GM12864 (cell line): ENCODE measurements at regions not wholly inside any gene's neighbourhood (a gene's known extent, or its start where the extent isn't known, plus 50 kb on each side); places are given as distances from the start of the nearest gene placed in this dataset.

Source experiments
- DNase-seq: peaks from one replicate; pipeline ENCODE4 v3.0.0-alpha.2; 2011; ENCODE audit warnings: low read depth
- H3K4me3 ChIP-seq: 2 replicates; pipeline ENCODE4 v1.5.1; 2011; ENCODE audit warnings: mild to moderate bottlenecking, low read depth, low read length, control low read depth
- TF ChIP-seq, protein P1 (sequence below): IDR thresholded peaks from 2 replicates; pipeline ENCODE4 v1.5.1; 2011; ENCODE audit warnings: low read depth, mild to moderate bottlenecking, moderate library complexity, low read length, control low read depth, inconsistent platforms; ENCODE audit errors: missing control alignments

DNA sequence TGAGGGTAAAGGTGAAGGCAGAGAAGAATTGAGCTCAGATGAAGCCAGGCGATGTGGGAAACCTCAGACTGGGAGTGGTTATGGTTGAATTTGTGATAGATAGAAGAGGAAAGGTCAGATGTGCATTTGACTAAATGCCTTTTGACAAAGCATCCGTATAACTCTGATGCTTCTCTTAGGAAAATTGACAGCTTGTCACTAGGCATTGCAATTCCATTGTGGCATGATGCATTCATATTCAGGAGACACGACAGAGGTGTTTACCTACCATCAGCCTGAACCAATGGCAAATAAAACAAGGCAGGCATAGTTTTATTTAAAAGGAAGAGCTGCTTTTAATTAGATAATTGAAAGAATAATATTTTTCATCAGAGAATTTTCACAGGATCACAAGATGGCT lies 325.1 kb upstream of the IGFBP7 start:
- no peak overlapping the region for H3K4me3 ChIP-seq
- TF ChIP-seq, protein P1, sequence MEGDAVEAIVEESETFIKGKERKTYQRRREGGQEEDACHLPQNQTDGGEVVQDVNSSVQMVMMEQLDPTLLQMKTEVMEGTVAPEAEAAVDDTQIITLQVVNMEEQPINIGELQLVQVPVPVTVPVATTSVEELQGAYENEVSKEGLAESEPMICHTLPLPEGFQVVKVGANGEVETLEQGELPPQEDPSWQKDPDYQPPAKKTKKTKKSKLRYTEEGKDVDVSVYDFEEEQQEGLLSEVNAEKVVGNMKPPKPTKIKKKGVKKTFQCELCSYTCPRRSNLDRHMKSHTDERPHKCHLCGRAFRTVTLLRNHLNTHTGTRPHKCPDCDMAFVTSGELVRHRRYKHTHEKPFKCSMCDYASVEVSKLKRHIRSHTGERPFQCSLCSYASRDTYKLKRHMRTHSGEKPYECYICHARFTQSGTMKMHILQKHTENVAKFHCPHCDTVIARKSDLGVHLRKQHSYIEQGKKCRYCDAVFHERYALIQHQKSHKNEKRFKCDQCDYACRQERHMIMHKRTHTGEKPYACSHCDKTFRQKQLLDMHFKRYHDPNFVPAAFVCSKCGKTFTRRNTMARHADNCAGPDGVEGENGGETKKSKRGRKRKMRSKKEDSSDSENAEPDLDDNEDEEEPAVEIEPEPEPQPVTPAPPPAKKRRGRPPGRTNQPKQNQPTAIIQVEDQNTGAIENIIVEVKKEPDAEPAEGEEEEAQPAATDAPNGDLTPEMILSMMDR = no peak
- DNase-seq = no peak

DNA sequence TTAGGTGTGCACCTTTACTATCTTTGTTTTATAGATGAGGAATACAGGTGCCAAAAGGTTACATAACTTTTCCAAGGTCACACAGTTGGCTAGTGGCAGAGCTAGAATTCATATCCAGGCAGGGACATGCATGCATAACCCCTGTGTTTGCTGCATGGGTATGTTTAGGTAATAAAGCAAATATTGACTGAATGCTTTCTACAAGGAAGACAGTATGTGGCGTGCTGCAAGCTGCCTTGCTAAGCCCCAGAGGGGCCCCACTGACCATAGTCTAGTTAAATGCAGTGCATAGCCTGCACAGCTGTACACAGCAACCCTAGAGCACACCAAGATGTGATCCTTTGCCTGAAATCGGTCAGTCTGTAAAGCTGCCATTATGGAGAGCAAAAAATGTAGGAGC lies 320.5 kb upstream of the IGFBP7 start:
- no peak overlapping the region for H3K4me3 ChIP-seq
- no peak for DNase-seq
- TF ChIP-seq, protein P1 = no peak

DNA sequence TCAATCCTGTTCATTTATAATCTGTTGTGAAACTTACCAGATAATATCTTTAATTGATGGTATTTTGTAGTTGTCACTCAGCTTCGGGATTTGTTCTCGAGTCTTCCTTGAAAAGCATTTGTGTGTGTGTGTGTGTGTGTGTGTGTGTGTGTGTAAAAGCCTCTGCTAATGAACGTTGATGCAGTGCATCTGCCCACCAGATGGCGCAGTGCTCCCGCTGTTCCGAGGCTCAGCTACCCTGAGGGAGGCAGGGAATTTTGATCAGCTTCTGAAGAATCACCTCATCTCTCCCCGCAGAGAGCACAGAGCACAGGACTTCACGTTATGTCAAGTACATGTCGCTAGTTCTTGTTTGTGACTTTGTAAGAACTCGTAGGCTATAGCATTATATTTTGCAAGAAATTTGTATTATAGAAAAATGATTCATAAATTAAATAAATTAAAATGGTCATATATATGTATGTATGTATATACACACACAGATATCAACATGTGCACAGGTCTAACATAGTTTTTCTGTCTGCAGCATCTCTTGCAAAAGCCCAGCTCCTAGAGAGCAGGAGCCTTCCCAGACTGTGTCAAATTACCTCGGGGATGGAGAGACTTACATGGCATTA lies 316.7 kb upstream of the IGFBP7 start:
- H3K4me3 ChIP-seq = no peak overlapping the region
- TF ChIP-seq, protein P1 = peak; percentile 76
- peak; percentile 26 for DNase-seq

DNA sequence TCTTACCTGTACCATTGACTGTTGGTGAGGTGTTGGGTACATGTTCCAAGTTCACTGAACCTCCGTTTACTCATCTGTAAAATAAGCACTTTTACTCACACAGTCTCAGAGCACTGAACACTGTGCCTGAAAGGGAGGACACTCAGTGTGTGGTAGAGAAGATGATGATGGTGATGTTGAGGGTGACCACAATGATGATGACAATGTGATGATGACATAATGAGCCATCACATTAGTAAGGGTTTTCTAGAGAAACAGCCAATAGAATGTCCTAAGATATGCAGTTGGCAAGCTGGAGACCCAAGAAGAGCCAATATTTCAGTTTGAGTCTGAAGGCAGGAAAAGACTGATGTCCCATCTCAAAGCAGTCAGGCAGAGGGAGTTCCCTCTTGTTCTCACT lies 315.4 kb upstream of the IGFBP7 start:
- TF ChIP-seq, protein P1 = no peak
- DNase-seq = no peak

DNA sequence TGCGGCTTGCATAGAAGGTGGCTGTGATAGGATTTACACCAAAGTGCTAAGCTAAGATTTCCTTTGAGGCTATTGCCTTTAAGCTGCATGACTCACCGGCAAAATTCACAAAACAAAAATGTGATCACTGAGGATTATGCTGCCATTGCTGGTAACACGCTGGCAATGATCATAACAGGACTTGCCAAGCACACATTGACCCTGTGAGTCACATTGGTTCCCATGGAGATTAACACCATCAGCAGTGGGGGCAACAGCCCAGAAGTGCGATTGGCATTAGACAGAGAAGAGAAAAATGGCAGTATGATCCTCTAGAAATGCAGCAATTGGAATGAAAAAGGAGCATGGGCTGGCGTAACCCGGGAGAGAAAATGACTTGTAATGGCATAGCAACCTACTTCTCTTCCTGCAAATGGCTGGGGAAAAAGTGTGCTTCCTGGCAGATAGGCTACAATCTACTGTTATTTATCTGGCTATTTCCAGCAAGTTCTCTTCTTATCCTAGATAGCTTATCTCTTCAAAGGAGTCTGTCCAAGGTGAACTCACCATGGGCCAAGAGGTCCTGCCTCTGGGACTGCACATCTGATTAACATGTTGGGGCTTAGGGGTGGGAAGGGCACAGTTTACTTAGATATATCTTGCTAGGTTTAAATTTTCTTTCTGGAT lies 314.2 kb upstream of the IGFBP7 start:
- DNase-seq = no peak
- H3K4me3 ChIP-seq = no peak overlapping the region
- TF ChIP-seq, protein P1 = no peak

More for the DNA sequence above, 315.4 kb upstream of the IGFBP7 start:
- H3K4me3 ChIP-seq = no peak overlapping the region

DNA sequence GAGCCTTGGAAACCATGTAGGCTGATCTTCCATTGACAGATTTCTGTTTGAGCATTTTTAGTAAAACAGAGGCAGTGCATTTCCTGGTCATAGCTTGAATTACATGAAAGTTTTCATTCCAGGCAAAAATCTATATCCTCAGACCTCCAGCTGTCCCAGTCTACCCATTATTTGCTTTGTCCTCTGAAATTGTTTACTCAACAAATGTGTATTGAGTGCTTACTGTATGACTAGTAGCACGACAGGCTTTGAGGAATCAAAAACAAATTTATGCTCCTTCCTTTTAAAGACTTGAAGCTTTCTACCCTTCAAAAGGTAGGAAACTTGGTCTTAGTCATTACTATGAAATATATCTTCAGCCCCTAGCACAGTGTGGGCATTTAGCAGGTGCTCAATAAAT lies 307.9 kb upstream of the IGFBP7 start:
- DNase-seq = no peak
- TF ChIP-seq, protein P1 = no peak
- H3K4me3 ChIP-seq = no peak overlapping the region
